PC-9 (cell line): ENCODE measurements at regions not wholly inside any gene's neighbourhood (a gene's known extent, or its start where the extent isn't known, plus 50 kb on each side); places are given as distances from the start of the nearest gene placed in this dataset.

Source experiments
- EZH2 ChIP-seq: fragments of 200-600 bp; sonication (generic); IDR thresholded peaks from 2 replicates; pipeline ENCODE4 v1.8.0; 2017; ENCODE audit warnings: antibody characterized with exemption, low read depth
- TF ChIP-seq, protein P1 (sequence below): fragments of 200-600 bp; sonication (generic); conservative IDR thresholded peaks from 2 replicates; pipeline ENCODE4 v1.6.1; 2017; ENCODE audit warnings: mixed run types, antibody characterized with exemption, mild to moderate bottlenecking, moderate library complexity

DNA sequence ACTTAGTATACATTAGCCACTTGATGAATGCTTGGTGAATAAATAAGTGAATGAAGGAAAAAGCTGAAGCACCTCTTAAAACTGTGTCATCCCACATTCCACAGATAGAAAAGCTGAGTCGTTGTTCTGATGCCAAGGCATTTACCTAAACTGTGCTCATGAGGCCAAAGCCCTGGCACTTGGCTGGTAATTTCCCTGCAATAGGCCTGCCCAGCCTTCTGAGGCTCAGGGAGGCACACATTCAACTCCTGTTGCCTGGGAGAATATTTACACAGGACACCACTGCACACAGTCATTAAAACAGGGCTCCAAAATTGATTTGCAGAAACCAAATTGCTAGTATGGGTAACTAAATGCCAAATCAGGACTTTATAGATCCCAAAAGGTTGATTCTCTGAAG, 333.0 kb upstream of the C16orf82 start:
- TF ChIP-seq, protein P1, sequence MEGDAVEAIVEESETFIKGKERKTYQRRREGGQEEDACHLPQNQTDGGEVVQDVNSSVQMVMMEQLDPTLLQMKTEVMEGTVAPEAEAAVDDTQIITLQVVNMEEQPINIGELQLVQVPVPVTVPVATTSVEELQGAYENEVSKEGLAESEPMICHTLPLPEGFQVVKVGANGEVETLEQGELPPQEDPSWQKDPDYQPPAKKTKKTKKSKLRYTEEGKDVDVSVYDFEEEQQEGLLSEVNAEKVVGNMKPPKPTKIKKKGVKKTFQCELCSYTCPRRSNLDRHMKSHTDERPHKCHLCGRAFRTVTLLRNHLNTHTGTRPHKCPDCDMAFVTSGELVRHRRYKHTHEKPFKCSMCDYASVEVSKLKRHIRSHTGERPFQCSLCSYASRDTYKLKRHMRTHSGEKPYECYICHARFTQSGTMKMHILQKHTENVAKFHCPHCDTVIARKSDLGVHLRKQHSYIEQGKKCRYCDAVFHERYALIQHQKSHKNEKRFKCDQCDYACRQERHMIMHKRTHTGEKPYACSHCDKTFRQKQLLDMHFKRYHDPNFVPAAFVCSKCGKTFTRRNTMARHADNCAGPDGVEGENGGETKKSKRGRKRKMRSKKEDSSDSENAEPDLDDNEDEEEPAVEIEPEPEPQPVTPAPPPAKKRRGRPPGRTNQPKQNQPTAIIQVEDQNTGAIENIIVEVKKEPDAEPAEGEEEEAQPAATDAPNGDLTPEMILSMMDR: no peak
- TF ChIP-seq EZH2: no peak
